HepG2 (cell line): ENCODE measurements at regions not wholly inside any gene's neighbourhood (a gene's known extent, or its start where the extent isn't known, plus 50 kb on each side); places are given as distances from the start of the nearest gene placed in this dataset.

Experiments used
- CSRNP1 ChIP-seq: sonication (generic); formaldehyde crosslinking; IDR thresholded peaks from 2 replicates; pipeline ENCODE4 v1.8.1; 2023; ENCODE audit warnings: mild to moderate bottlenecking, missing genetic modification reagents
- ETV6 ChIP-seq: sonication (generic); formaldehyde crosslinking; conservative IDR thresholded peaks from 2 replicates; pipeline ENCODE4 v1.4.0; 2020; ENCODE audit warnings: missing genetic modification reagents
- NFE2 ChIP-seq: sonication (generic); formaldehyde crosslinking; IDR thresholded peaks from 2 replicates; pipeline ENCODE4 v1.4.0; 2020; ENCODE audit warnings: missing genetic modification reagents
- SNRNP70 ChIP-seq: fragments of 200-400 bp; formaldehyde crosslinking; IDR thresholded peaks from 2 replicates; pipeline ENCODE4 v1.6.1; 2017; ENCODE audit warnings: mild to moderate bottlenecking, low read depth, low read length, moderate library complexity
- SUZ12 ChIP-seq: fragments of 150-350 bp; IDR thresholded peaks from 2 replicates; pipeline ENCODE4 v1.6.1; 2014; ENCODE audit warnings: low read depth, low read length
- TAF1 ChIP-seq: sonication (generic); formaldehyde crosslinking; IDR thresholded peaks from 2 replicates; pipeline ENCODE4 v1.4.0; 2020; ENCODE audit warnings: missing genetic modification reagents
- TAF15 ChIP-seq: fragments of 200-400 bp; formaldehyde crosslinking; IDR thresholded peaks from one replicate; pipeline ENCODE4 v1.6.1; 2018; ENCODE audit warnings: mild to moderate bottlenecking, low read depth, low read length; ENCODE audit not compliant: poor library complexity, severe bottlenecking
- TCF7 ChIP-seq: sonication (generic); IDR thresholded peaks from 2 replicates; pipeline ENCODE4 v1.6.1; 2016; ENCODE audit warnings: antibody characterized with exemption, low read depth
- ZBTB1 ChIP-seq: sonication (generic); formaldehyde crosslinking; IDR thresholded peaks from 2 replicates; pipeline ENCODE4 v1.4.0; 2020; ENCODE audit warnings: missing genetic modification reagents, borderline replicate concordance
- ZNF431 ChIP-seq: sonication (generic); formaldehyde crosslinking; IDR thresholded peaks from 2 replicates; pipeline ENCODE4 v1.9.0; 2022; ENCODE audit warnings: missing genetic modification reagents, low read depth, mild to moderate bottlenecking, borderline replicate concordance
- ZNF580 ChIP-seq: IDR thresholded peaks from 2 replicates; pipeline ENCODE4 v1.6.1; 2016; ENCODE audit warnings: low read depth, borderline replicate concordance
- TF ChIP-seq, protein P1 (sequence below): sonication (generic); formaldehyde crosslinking; IDR thresholded peaks from 2 replicates; pipeline ENCODE4 v1.9.0; 2021; ENCODE audit warnings: missing genetic modification reagents, mild to moderate bottlenecking, borderline replicate concordance

DNA sequence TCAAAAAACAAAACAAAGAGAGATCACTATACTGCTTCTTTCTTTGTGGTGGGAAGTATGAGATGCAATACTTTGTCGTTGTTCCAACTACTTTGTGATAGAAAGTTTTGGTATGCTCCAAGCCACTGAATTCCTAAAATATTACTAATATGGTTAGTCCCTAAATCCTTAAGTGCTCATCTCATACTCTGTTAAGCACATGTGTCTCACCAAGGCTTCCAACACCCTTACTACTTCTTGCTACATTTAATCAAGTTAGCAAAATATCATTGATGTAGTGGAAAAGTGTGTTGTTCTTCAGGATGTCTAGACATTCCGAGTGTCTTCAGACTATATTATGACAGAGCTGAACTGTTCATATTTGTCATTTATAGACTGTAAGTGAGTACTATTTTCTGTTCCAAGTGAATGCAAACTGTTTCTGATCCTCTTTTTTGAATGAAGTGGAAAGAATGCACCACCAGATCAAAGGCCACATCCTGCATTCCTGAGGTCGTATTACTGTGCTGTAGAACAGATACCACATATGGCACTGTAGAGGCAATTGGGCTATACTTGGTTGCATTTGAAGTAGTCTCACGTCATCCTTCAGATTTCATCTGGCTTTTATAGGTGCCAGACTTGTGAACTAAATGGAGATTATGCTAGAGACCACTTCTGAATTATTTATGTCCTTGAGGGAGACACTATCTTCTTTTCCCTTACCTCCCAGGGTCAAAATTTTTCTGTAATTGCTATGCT is 298.4 kb upstream of the ZNF521 start:
- TF ChIP-seq ZBTB1 (CRISPR knock-in tag), result no peak
- TF ChIP-seq, protein P1, sequence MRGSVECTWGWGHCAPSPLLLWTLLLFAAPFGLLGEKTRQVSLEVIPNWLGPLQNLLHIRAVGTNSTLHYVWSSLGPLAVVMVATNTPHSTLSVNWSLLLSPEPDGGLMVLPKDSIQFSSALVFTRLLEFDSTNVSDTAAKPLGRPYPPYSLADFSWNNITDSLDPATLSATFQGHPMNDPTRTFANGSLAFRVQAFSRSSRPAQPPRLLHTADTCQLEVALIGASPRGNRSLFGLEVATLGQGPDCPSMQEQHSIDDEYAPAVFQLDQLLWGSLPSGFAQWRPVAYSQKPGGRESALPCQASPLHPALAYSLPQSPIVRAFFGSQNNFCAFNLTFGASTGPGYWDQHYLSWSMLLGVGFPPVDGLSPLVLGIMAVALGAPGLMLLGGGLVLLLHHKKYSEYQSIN (CRISPR knock-in tag), result no peak
- TF ChIP-seq CSRNP1 (CRISPR knock-in tag), result no peak
- no peak for TF ChIP-seq TAF1 (CRISPR knock-in tag)
- no peak for TF ChIP-seq TAF15
- TF ChIP-seq ZNF580, result no peak
- TF ChIP-seq ETV6 (CRISPR knock-in tag), result no peak
- no peak for TF ChIP-seq TCF7
- TF ChIP-seq NFE2 (CRISPR knock-in tag), result no peak
- no peak for TF ChIP-seq ZNF431 (CRISPR knock-in tag)
- TF ChIP-seq SNRNP70, result no peak
- TF ChIP-seq SUZ12, result no peak
